ENCODE measurements at regions not wholly inside any gene's neighbourhood (a gene's known extent, or its start where the extent isn't known, plus 50 kb on each side); places are given as distances from the start of the nearest gene placed in this dataset.

DNA sequence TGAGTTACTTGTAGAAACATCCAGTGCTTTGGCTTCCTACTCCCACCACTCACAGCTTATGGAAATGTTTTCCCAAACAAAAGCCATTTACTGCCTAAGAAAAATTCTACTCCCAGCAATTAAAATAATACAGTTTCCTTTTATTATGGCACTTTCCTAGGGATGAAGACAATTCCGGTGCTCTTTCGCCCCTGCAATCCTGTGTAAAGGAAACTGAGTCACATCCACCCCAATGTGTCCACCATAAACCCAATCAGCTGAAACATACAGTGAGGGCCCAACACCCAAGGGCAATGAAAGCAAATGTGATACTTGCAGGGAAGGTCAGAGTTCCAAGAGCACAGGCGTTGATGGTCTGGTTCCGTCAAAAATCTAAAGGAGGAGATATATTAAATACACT, 62.0 kb upstream of the ST3GAL5 start:
- Histone ChIP-seq H3K27me3 (replicated peaks; ENCODE audit: control insufficient read depth, insufficient read depth, low read length) (no peaks in the 10 kb centered on the region), H3K9me3 (peaks cover 11% of the 10 kb centered on the region; the same call in 1 of the 2 replicates), H3K4me1 (peaks cover 4% of the 10 kb centered on the region), H3K4me3 (ENCODE audit: low read depth, low read length) (no peak overlapping the region), H3K36me3 (ENCODE audit: control insufficient read depth, insufficient read depth, low read length) (no peaks in the 10 kb centered on the region)
- TF ChIP-seq, protein P1, sequence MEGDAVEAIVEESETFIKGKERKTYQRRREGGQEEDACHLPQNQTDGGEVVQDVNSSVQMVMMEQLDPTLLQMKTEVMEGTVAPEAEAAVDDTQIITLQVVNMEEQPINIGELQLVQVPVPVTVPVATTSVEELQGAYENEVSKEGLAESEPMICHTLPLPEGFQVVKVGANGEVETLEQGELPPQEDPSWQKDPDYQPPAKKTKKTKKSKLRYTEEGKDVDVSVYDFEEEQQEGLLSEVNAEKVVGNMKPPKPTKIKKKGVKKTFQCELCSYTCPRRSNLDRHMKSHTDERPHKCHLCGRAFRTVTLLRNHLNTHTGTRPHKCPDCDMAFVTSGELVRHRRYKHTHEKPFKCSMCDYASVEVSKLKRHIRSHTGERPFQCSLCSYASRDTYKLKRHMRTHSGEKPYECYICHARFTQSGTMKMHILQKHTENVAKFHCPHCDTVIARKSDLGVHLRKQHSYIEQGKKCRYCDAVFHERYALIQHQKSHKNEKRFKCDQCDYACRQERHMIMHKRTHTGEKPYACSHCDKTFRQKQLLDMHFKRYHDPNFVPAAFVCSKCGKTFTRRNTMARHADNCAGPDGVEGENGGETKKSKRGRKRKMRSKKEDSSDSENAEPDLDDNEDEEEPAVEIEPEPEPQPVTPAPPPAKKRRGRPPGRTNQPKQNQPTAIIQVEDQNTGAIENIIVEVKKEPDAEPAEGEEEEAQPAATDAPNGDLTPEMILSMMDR (IDR thresholded peaks at IDR 0.05; ENCODE audit: insufficient read depth in 1 of 2, low read depth in 1 of 2, low read length in 1 of 2, severe bottlenecking in 1 of 2, unreplicated experiment in 1 of 2) = no peak
- no peak for DNase-seq
- ChIA-PET POLR2A (no interaction called here), CTCF (no interaction called here)
- no peaks in the 10 kb centered on the region for H3K36me3 Mint-ChIP-seq (ENCODE audit: insufficient read depth, unreplicated experiment)
- no peak overlapping the region for H3K27ac Mint-ChIP-seq (ENCODE audit: unreplicated experiment)
- H3K27me3 Mint-ChIP-seq (ENCODE audit: insufficient read depth, unreplicated experiment) = no peaks in the 10 kb centered on the region
- H3K4me3 Mint-ChIP-seq (ENCODE audit: unreplicated experiment) = no peak overlapping the region
- intact Hi-C loops (cut with micrococcal nuclease; ENCODE audit: unreplicated experiment) = no loop called here
- H3K9me3 Mint-ChIP-seq (ENCODE audit: unreplicated experiment) = peaks cover 22% of the 10 kb centered on the region
- BruUV-seq (replicated peaks) = no TSS peak
- H3K4me1 Mint-ChIP-seq (ENCODE audit: low read depth, unreplicated experiment) = peaks cover 13% of the 10 kb centered on the region

DNA sequence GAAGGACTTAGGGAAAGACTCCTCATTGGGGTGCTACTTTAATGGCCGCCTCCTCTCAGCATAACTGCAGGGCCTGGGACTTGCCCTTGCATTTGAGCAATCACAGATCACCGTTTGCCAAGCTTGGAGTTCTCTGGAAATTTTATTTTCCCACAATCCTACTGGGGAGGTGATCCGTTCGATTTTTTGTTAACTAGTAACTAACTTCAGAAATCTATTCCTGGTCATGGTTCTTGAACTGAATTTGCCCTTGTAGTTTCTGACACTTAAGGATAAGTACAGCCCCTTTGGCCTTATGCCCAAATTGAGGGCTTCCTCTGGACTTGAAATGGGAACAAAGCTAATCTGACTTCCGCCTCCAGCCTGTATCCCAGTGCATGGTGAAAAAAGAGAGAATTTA, 60.5 kb upstream of the ST3GAL5 start:
- Histone ChIP-seq H3K27me3 (replicated peaks; ENCODE audit: control insufficient read depth, insufficient read depth, low read length) (no peaks in the 10 kb centered on the region), H3K4me1 (no peaks in the 10 kb centered on the region), H3K4me3 (ENCODE audit: low read depth, low read length) (no peak overlapping the region), H3K9me3 (peaks cover 11% of the 10 kb centered on the region; the same call in 1 of the 2 replicates), H3K36me3 (ENCODE audit: control insufficient read depth, insufficient read depth, low read length) (no peaks in the 10 kb centered on the region)
- peaks cover 33% of the 10 kb centered on the region for H3K9me3 Mint-ChIP-seq (ENCODE audit: unreplicated experiment)
- BruUV-seq (replicated peaks) = no TSS peak
- CTCF ChIA-PET = no interaction called here
- intact Hi-C loops (cut with micrococcal nuclease; ENCODE audit: unreplicated experiment) = no loop called here
- no peak overlapping the region for H3K4me3 Mint-ChIP-seq (ENCODE audit: unreplicated experiment)
- no peaks in the 10 kb centered on the region for H3K27me3 Mint-ChIP-seq (ENCODE audit: insufficient read depth, unreplicated experiment)
- POLR2A ChIA-PET = no interaction called here
- TF ChIP-seq, protein P1 (IDR thresholded peaks at IDR 0.05; ENCODE audit: insufficient read depth in 1 of 2, low read depth in 1 of 2, low read length in 1 of 2, severe bottlenecking in 1 of 2, unreplicated experiment in 1 of 2) = no peak
- peaks cover 7% of the 10 kb centered on the region for H3K4me1 Mint-ChIP-seq (ENCODE audit: low read depth, unreplicated experiment)
- no peak for DNase-seq
- no peak overlapping the region for H3K27ac Mint-ChIP-seq (ENCODE audit: unreplicated experiment)
- no peaks in the 10 kb centered on the region for H3K36me3 Mint-ChIP-seq (ENCODE audit: insufficient read depth, unreplicated experiment)

DNA sequence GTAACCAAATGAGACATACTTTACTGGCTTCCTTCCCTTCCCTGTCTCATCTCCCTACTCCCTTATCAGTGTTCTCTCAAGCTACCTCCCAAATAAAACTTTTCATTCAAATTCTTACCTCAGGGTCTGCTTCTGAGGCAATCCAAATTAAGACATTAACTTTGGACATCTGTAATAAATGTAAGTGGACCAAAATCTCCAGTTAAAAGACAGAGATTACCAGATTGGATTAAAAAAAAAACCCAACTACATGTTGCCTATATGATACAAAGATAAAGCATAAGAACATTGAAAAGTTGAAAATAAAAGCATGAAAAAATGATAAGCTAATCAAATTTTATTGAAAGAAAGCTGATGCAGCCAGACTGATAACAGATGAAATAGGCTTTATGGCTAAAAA, 58.8 kb upstream of the ST3GAL5 start:
- intact Hi-C loops (cut with micrococcal nuclease; ENCODE audit: unreplicated experiment) = no loop called here
- Mint-ChIP-seq H3K4me1 (ENCODE audit: low read depth, unreplicated experiment) (peaks cover 7% of the 10 kb centered on the region), H3K27ac (ENCODE audit: unreplicated experiment) (no peak overlapping the region), H3K4me3 (ENCODE audit: unreplicated experiment) (no peak overlapping the region), H3K36me3 (ENCODE audit: insufficient read depth, unreplicated experiment) (no peaks in the 10 kb centered on the region), H3K9me3 (ENCODE audit: unreplicated experiment) (peaks cover 45% of the 10 kb centered on the region), H3K27me3 (ENCODE audit: insufficient read depth, unreplicated experiment) (no peaks in the 10 kb centered on the region)
- BruUV-seq (replicated peaks) = no TSS peak
- DNase-seq = no peak
- no peak overlapping the region for H3K4me3 ChIP-seq (ENCODE audit: low read depth, low read length)
- CTCF ChIA-PET = no interaction called here
- no peaks in the 10 kb centered on the region for H3K4me1 ChIP-seq
- H3K27me3 ChIP-seq (replicated peaks; ENCODE audit: control insufficient read depth, insufficient read depth, low read length) = no peaks in the 10 kb centered on the region
- POLR2A ChIA-PET = no interaction called here
- H3K9me3 ChIP-seq = peaks cover 11% of the 10 kb centered on the region; the same call in 1 of the 2 replicates
- H3K36me3 ChIP-seq (ENCODE audit: control insufficient read depth, insufficient read depth, low read length) = no peaks in the 10 kb centered on the region
- TF ChIP-seq, protein P1 (IDR thresholded peaks at IDR 0.05; ENCODE audit: insufficient read depth in 1 of 2, low read depth in 1 of 2, low read length in 1 of 2, severe bottlenecking in 1 of 2, unreplicated experiment in 1 of 2) = no peak

All from Caco-2 (cell line).